A549 (cell line): ENCODE measurements at regions not wholly inside any gene's neighbourhood (a gene's known extent, or its start where the extent isn't known, plus 50 kb on each side); places are given as distances from the start of the nearest gene placed in this dataset.

ENCODE experiments used
- BHLHE40 ChIP-seq: IDR thresholded peaks from 2 replicates; pipeline ENCODE4 v1.6.1; 2012; ENCODE audit warnings: low read depth, low read length, inconsistent platforms
- CTCF ChIP-seq: fragments of >200 bp; sonication (Bioruptor Twin); formaldehyde crosslinking; IDR thresholded peaks from 3 replicates; pipeline ENCODE4 v1.5.1; 2016
- ELK1 ChIP-seq: fragments of 150-350 bp; IDR thresholded peaks from 2 replicates; pipeline ENCODE4 v1.6.1; 2014; ENCODE audit warnings: low read depth, mild to moderate bottlenecking, low read length
- EP300 ChIP-seq, 2 experiments: fragments of >200 bp; sonication (Bioruptor Twin); formaldehyde crosslinking; IDR thresholded peaks; 2 replicates in 1 of 2; 3 replicates in 1 of 2; pipeline ENCODE4 v1.6.1; 2016 to 2017
- JUN ChIP-seq, 2 experiments: fragments of >200 bp; sonication (Bioruptor Twin); formaldehyde crosslinking; IDR thresholded peaks; 2 replicates in 1 of 2; 3 replicates in 1 of 2; pipeline ENCODE4 v1.6.1; 2016 to 2017
- MAX ChIP-seq: IDR thresholded peaks from 2 replicates; pipeline ENCODE4 v1.6.1; 2012
- MYC ChIP-seq: IDR thresholded peaks from 2 replicates; pipeline ENCODE4 v1.6.1; 2012; ENCODE audit warnings: mild to moderate bottlenecking, inconsistent platforms, low read length, improper control_type of control experiment, borderline replicate concordance
- PBX3 ChIP-seq: IDR thresholded peaks from 2 replicates; pipeline ENCODE4 v1.6.1; 2012
- REST ChIP-seq: fragments of 200-600 bp; sonication (generic); IDR thresholded peaks from 2 replicates; pipeline ENCODE4 v1.6.1; 2016; ENCODE audit warnings: antibody characterized with exemption, mild to moderate bottlenecking, moderate library complexity
- RNF2 ChIP-seq: fragments of 200-600 bp; sonication (generic); IDR thresholded peaks from 2 replicates; pipeline ENCODE4 v1.6.1; 2016; ENCODE audit warnings: low read depth, mild to moderate bottlenecking, antibody characterized with exemption, moderate library complexity, borderline replicate concordance
- TP53 ChIP-seq: fragments of 250-450 bp; sonication (Bioruptor Pico); IDR thresholded peaks from 2 replicates; pipeline ENCODE4 v1.5.0; 2021; ENCODE audit warnings: mild to moderate bottlenecking, moderate library complexity

- no peak for TF ChIP-seq REST
- no peak for TF ChIP-seq CTCF
- no peak for TF ChIP-seq JUN (IDR thresholded peaks at IDR 0.05)
- no peak for TF ChIP-seq PBX3
- TF ChIP-seq EP300 (IDR thresholded peaks at IDR 0.05) = no peak
- no peak for TF ChIP-seq MYC
- no peak for TF ChIP-seq ELK1
- no peak for TF ChIP-seq RNF2
- TF ChIP-seq MAX = no peak
- no peak for TF ChIP-seq TP53 (CRISPR knock-in tag)
- TF ChIP-seq BHLHE40 = no peak
Observed at GRCh38 chrX:117751155-117751554, 365.5 kb downstream of the KLHL13 start.
